Caco-2 (cell line): ENCODE measurements at regions not wholly inside any gene's neighbourhood (a gene's known extent, or its start where the extent isn't known, plus 50 kb on each side); places are given as distances from the start of the nearest gene placed in this dataset.
"Not testable (repeated sequence)": the region's sequence is repeated elsewhere in the genome, so short reads cannot be mapped to it uniquely, and the experiment has no call there.

Source experiments
- BruUV-seq: library from RNA; stranded (reverse); fragments of 400-500 nt; replicated peaks from 2 replicates; lab custom pipeline; 2021; lab: Mats Ljungman, UMichigan
- CTCF ChIA-PET: fragments of 300-600 bp; sonication (Branson Sonifier 250); formaldehyde crosslinking; loops from one replicate; lab custom pipeline; 2022; ENCODE audit warnings: antibody characterized with exemption; lab: Charles Lee
- POLR2A ChIA-PET: fragments of 300-600 bp; sonication (Branson Sonifier 250); formaldehyde crosslinking; loops from one replicate; lab custom pipeline; 2022; ENCODE audit warnings: antibody characterized with exemption; lab: Charles Lee
- DNase-seq, 2 experiments: peaks; one replicate each; pipeline versions ENCODE4 v3.0.0 to v3.0.0-alpha.2; 2020 to 2022
- H3K27me3 ChIP-seq: replicated peaks from 2 replicates; pipeline ENCODE4 v1.6.0; 2011; ENCODE audit warnings: low read length; ENCODE audit not compliant: control insufficient read depth, insufficient read depth
- H3K36me3 ChIP-seq: 2 replicates; pipeline ENCODE4 v1.5.1; 2011; ENCODE audit warnings: low read length; ENCODE audit not compliant: control insufficient read depth, insufficient read depth
- H3K4me1 ChIP-seq: fragments of 250-450 bp; sonication (Bioruptor Pico); 2 replicates; pipeline ENCODE4 v1.5.1; 2020; ENCODE audit warnings: mild to moderate bottlenecking
- H3K4me3 ChIP-seq: 2 replicates; pipeline ENCODE4 v1.5.1; 2011; ENCODE audit warnings: low read depth, mild to moderate bottlenecking, control low read depth, low read length
- H3K9me3 ChIP-seq: fragments of 250-450 bp; sonication (Bioruptor Pico); 2 replicates; pipeline ENCODE4 v1.5.1; 2020; ENCODE audit warnings: mild to moderate bottlenecking, moderate library complexity
- H3K27ac Mint-ChIP-seq: one replicate; pipeline ENCODE4 v1.8.0; 2022; ENCODE audit warnings: mixed read lengths; ENCODE audit not compliant: unreplicated experiment
- H3K27me3 Mint-ChIP-seq: one replicate; pipeline ENCODE4 v1.8.0; 2022; ENCODE audit warnings: mixed read lengths; ENCODE audit not compliant: insufficient read depth, unreplicated experiment
- H3K36me3 Mint-ChIP-seq: one replicate; pipeline ENCODE4 v1.8.0; 2022; ENCODE audit warnings: mild to moderate bottlenecking, mixed read lengths; ENCODE audit not compliant: insufficient read depth, unreplicated experiment
- H3K4me1 Mint-ChIP-seq: one replicate; pipeline ENCODE4 v1.8.0; 2022; ENCODE audit warnings: low read depth, mixed read lengths; ENCODE audit not compliant: unreplicated experiment
- H3K4me3 Mint-ChIP-seq: one replicate; pipeline ENCODE4 v1.8.0; 2022; ENCODE audit warnings: mild to moderate bottlenecking, moderate library complexity, mixed read lengths; ENCODE audit not compliant: unreplicated experiment
- H3K9me3 Mint-ChIP-seq: one replicate; pipeline ENCODE4 v1.8.0; 2022; ENCODE audit warnings: mixed read lengths; ENCODE audit not compliant: unreplicated experiment
- CTCF ChIP-seq, 2 experiments: fragments of 200-600 bp in 1 of 2; IDR thresholded peaks; 1 replicate in 1 of 2; 2 replicates in 1 of 2; pipeline versions ENCODE4 v1.5.1 to v1.8.0; 2011 to 2022; ENCODE audit warnings: antibody characterized with exemption in 1 of 2, control low read depth in 1 of 2, inconsistent platforms in 1 of 2, low read depth in 1 of 2, low read length in 1 of 2, mild to moderate bottlenecking in 1 of 2, moderate library complexity in 1 of 2; ENCODE audit not compliant: insufficient read depth in 1 of 2, severe bottlenecking in 1 of 2, unreplicated experiment in 1 of 2
- intact Hi-C: fragments of 100-400 bp; cut with micrococcal nuclease; formaldehyde crosslinking; loops from one replicate; pipeline ENCODE4 v1.10.0; 2022; ENCODE audit not compliant: unreplicated experiment

GRCh38 chr4:64068096-64068495 is 341.2 kb downstream of the TECRL start:
- BruUV-seq = no TSS peak
- H3K9me3 ChIP-seq = no peaks in the 10 kb centered on the region
- no peaks in the 10 kb centered on the region for H3K27me3 ChIP-seq
- ChIA-PET CTCF (no interaction called here), POLR2A (no interaction called here)
- intact Hi-C loops = no loop called here
- no peak for DNase-seq
- H3K4me3 Mint-ChIP-seq = no peak overlapping the region
- no peaks in the 10 kb centered on the region for H3K36me3 Mint-ChIP-seq
- H3K27me3 Mint-ChIP-seq = no peaks in the 10 kb centered on the region
- no peak overlapping the region for H3K4me3 ChIP-seq
- no peaks in the 10 kb centered on the region for H3K4me1 Mint-ChIP-seq
- no peaks in the 10 kb centered on the region for H3K36me3 ChIP-seq
- TF ChIP-seq CTCF (IDR thresholded peaks at IDR 0.05; ENCODE audit: insufficient read depth in 1 of 2, low read depth in 1 of 2, low read length in 1 of 2, severe bottlenecking in 1 of 2, unreplicated experiment in 1 of 2) = no peak
- H3K9me3 Mint-ChIP-seq = no peaks in the 10 kb centered on the region
- no peaks in the 10 kb centered on the region for H3K4me1 ChIP-seq
- H3K27ac Mint-ChIP-seq = no peak overlapping the region

GRCh38 chr4:64062991-64063390 is 346.3 kb downstream of the TECRL start:
- Histone ChIP-seq H3K4me3 (no peak overlapping the region), H3K27me3 (no peaks in the 10 kb centered on the region), H3K36me3 (no peaks in the 10 kb centered on the region), H3K9me3 (no peaks in the 10 kb centered on the region), H3K4me1 (no peaks in the 10 kb centered on the region)
- Mint-ChIP-seq H3K4me1 (no peaks in the 10 kb centered on the region), H3K9me3 (no peaks in the 10 kb centered on the region), H3K27me3 (no peaks in the 10 kb centered on the region), H3K27ac (no peak overlapping the region), H3K4me3 (no peak overlapping the region), H3K36me3 (no peaks in the 10 kb centered on the region)
- TF ChIP-seq CTCF (IDR thresholded peaks at IDR 0.05; ENCODE audit: insufficient read depth in 1 of 2, low read depth in 1 of 2, low read length in 1 of 2, severe bottlenecking in 1 of 2, unreplicated experiment in 1 of 2) = no peak
- CTCF ChIA-PET = no interaction called here
- BruUV-seq = no TSS peak
- intact Hi-C loops = no loop called here
- POLR2A ChIA-PET = no interaction called here
- no peak for DNase-seq

- H3K36me3 ChIP-seq, H3K4me3 ChIP-seq, H3K9me3 Mint-ChIP-seq, CTCF ChIA-PET, POLR2A ChIA-PET, H3K4me1 Mint-ChIP-seq, H3K4me3 Mint-ChIP-seq, H3K9me3 ChIP-seq, BruUV-seq, H3K27me3 Mint-ChIP-seq, H3K36me3 Mint-ChIP-seq, intact Hi-C loops, H3K4me1 ChIP-seq, DNase-seq, H3K27ac Mint-ChIP-seq, H3K27me3 ChIP-seq: not testable (repeated sequence)
Measured at GRCh38 chr4:64037033-64037432, 372.2 kb downstream of the TECRL start.

GRCh38 chr4:64022560-64022959 is 386.7 kb downstream of the TECRL start:
- H3K4me3 ChIP-seq = no peak overlapping the region
- ChIA-PET CTCF (no interaction called here), POLR2A (no interaction called here)
- no peaks in the 10 kb centered on the region for H3K4me1 ChIP-seq
- H3K4me3 Mint-ChIP-seq = no peak overlapping the region
- no peak overlapping the region for H3K27ac Mint-ChIP-seq
- TF ChIP-seq CTCF (IDR thresholded peaks at IDR 0.05; ENCODE audit: insufficient read depth in 1 of 2, low read depth in 1 of 2, low read length in 1 of 2, severe bottlenecking in 1 of 2, unreplicated experiment in 1 of 2) = no peak
- H3K4me1 Mint-ChIP-seq = no peaks in the 10 kb centered on the region
- H3K9me3 Mint-ChIP-seq = peaks cover 9% of the 10 kb centered on the region
- no TSS peak for BruUV-seq
- H3K27me3 ChIP-seq = no peaks in the 10 kb centered on the region
- no peaks in the 10 kb centered on the region for H3K36me3 Mint-ChIP-seq
- no peaks in the 10 kb centered on the region; the same call in 1 of the 2 replicates for H3K9me3 ChIP-seq
- no peak for DNase-seq
- intact Hi-C loops = no loop called here
- no peaks in the 10 kb centered on the region for H3K36me3 ChIP-seq
- H3K27me3 Mint-ChIP-seq = no peaks in the 10 kb centered on the region
